ENCODE measurements at regions not wholly inside any gene's neighbourhood (a gene's known extent, or its start where the extent isn't known, plus 50 kb on each side); places are given as distances from the start of the nearest gene placed in this dataset.

DNA sequence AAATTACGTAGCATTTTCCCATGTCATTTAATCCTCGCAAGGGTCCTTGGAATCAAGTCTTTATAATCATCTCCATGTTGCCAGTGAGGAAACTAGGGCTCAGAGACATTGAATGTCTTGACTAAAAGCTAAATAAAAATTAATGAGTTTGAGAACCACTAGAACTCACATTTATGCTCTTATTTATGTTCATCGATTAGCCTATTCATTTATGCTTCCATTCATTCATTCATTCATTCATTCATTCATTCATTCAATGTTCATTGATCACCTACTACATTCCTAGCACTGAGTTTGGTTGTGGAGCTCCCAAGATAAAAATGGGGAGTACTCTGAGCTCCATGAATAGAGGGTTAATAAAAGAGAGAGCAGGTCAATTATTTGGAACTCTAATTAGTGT is 59.7 kb downstream of the KCNA1 start:
- DNase-seq (ENCODE audit: low read depth in 2 of 2): no peak

- no peak for DNase-seq (ENCODE audit: low read depth in 2 of 2)
Observed at GRCh38 chr12:4974217-4974616, 64.5 kb downstream of the KCNA1 start.

DNA sequence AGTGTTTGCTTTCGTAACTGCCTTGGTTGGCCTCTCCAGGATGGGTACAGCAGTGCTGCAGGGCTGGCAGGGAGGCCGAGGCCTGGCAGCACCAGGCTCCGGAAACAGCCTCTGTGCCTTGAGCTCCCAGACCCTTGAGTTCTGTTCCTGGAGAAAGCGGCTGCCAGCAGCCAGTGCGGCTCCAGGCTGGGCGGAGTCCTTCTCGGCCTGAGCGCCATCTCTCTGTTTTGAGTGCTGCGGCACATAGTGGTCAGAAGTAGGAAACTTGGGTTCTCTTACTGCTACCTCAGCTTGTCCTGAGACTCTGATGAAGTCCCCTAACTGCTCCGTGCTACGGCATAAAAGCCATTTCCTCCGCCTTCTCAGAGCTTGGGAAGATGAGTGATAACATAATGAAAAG is 65.9 kb downstream of the KCNA1 start:
- no peak for DNase-seq (ENCODE audit: low read depth in 2 of 2)

DNA sequence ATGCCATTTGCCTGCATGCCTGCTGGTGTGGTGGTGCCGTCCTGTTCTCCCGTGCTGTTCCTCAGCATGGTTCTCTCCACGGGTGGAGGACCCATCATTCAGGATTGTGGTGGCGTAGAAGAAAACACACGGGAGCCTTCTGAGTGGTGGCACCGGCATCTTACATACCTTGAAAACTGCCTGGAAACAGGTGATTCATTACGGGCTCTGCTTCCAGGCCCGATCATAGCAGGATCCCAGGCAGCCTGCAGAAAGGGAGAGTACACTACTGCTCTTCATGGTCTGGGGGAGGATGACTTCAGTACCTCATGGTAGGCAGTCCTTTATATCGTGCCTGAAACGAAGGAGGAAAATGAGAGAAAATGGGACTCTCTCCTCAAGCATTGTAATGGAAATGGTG is 66.6 kb upstream of the KCNA5 start:
- DNase-seq (ENCODE audit: low read depth in 2 of 2): no peak

- no peak for DNase-seq (ENCODE audit: low read depth in 2 of 2)
Observed at GRCh38 chr12:4978737-4979136, 64.9 kb upstream of the KCNA5 start.

GRCh38 chr12:4979737-4980136 is 63.9 kb upstream of the KCNA5 start:
- DNase-seq (ENCODE audit: low read depth in 2 of 2): no peak

GRCh38 chr12:4984344-4984743 is 59.3 kb upstream of the KCNA5 start:
- DNase-seq (ENCODE audit: low read depth in 2 of 2): no peak

DNA sequence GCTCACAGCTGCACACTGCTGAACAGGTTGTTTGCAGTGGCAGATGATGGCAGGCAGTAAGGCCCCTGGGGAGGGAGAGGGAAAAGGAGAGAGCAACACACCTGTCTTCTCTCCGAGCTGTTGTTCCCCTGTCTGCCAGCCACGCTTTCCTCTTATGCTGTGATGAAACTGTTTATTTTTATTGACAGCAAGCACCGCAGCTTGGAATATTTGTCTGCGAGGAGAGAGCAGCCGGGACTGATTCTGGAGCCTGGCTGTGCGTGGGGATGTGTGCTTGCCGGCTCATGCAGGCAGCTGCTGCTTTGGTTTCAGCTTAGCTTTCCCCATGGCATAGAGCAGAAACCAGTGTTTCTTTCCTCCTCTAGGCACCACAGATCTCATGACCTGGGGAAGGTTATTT is 58.7 kb upstream of the KCNA5 start:
- no peak for DNase-seq (ENCODE audit: low read depth in 2 of 2)

- no peak for DNase-seq (ENCODE audit: low read depth in 2 of 2)
Observed at GRCh38 chr12:4985820-4986219, 57.9 kb upstream of the KCNA5 start.

GRCh38 chr12:4987076-4988046 is 56.3 kb upstream of the KCNA5 start:
- DNase-seq (ENCODE audit: low read depth in 2 of 2): no peak

DNA sequence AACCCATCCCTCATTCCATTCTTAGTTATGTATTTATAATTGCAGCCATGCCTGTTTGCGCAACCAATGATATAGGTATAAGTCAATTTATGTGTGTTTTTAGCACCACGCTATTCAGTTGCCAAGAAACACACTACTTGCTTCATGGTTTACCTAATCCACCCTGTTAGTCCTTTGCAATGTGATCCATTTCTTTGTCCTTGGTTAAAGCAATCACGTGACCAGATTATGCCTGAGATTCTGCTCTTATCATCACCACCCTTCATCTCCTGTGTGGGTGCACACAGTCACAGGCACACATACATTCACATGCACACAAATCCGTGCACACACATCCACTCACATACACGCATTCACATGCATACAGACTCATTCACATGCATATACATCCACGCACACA is 52.3 kb upstream of the KCNA5 start:
- no peak for DNase-seq (ENCODE audit: low read depth in 2 of 2)

DNA sequence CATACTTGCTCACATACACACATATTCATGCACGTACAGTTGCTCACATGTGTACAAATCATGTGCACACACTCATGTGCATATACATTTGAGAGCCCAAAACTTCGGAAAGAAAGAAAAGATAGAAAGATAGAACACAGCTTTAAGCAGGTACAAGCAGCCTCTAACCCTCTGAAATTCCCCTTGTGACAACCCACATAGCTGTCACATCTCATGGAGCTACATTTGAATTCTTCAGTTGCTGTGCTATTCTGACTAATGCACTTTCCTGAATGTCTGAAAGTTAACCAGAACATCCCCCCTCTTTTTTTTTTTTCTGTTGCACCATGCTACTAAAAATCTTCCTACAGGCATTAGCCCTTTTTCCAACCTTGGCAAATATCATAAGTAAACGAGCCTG is 51.9 kb upstream of the KCNA5 start:
- DNase-seq (ENCODE audit: low read depth in 2 of 2): no peak

DNA sequence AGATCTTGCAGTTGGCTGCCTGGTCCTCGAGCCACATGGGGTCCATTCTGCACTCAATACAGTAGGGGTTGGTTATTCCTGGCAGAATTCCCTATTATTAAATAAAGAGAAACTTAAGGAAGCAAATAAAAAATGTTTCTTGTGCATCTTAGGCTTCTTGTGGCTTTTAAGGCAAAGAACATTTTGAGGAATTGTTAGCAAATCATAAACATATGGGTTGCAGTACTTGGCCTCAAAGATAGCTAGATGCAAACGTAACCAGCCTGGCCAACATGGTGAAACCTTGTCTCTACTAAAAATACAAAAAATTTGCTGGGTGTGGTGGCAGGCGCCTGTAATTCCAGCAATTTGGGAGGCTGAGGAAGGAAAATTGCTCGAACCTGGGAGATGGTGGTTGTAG is 50.8 kb upstream of the KCNA5 start:
- DNase-seq (ENCODE audit: low read depth in 2 of 2): peak in 1 of 2 experiments; percentile 47

All from fibroblast of skin of left biceps (primary cell).